Epithelial cell of proximal tubule (primary cell): ENCODE measurements at regions not wholly inside any gene's neighbourhood (a gene's known extent, or its start where the extent isn't known, plus 50 kb on each side); places are given as distances from the start of the nearest gene placed in this dataset.
"Not testable (repeated sequence)": the region's sequence is repeated elsewhere in the genome, so short reads cannot be mapped to it uniquely, and the experiment has no call there.

ENCODE experiments used
- DNase-seq: peaks from one replicate; pipeline ENCODE4 v3.0.0-alpha.2; 2011; ENCODE audit warnings: low read depth
- H3K4me3 ChIP-seq: 2 replicates; pipeline ENCODE4 v1.5.1; 2011; ENCODE audit warnings: low read depth, mild to moderate bottlenecking, low read length
- TF ChIP-seq, protein P1 (sequence below): conservative IDR thresholded peaks from 2 replicates; pipeline ENCODE4 v1.5.1; 2012; ENCODE audit warnings: low read depth, mild to moderate bottlenecking, low read length

DNA sequence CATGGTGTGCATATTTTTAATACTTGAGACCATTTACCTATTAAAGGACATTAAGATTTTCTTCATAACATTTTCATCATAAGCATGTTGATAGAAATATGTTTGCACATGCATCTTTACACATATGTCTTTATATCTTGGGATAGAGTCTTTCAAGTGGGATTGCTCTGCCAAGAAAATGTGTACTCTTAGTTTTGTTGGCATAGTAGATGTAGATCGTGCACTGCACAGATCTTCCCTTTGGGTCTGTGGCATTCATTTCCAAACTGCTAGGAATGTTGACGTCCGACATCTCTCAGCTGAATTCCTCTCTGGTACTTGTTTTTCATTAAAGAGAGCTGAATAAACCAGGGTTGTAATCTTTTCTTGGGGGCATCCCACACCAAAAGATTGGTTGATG is 183.2 kb upstream of the RPRM start:
- H3K4me3 ChIP-seq = no peak overlapping the region
- TF ChIP-seq, protein P1, sequence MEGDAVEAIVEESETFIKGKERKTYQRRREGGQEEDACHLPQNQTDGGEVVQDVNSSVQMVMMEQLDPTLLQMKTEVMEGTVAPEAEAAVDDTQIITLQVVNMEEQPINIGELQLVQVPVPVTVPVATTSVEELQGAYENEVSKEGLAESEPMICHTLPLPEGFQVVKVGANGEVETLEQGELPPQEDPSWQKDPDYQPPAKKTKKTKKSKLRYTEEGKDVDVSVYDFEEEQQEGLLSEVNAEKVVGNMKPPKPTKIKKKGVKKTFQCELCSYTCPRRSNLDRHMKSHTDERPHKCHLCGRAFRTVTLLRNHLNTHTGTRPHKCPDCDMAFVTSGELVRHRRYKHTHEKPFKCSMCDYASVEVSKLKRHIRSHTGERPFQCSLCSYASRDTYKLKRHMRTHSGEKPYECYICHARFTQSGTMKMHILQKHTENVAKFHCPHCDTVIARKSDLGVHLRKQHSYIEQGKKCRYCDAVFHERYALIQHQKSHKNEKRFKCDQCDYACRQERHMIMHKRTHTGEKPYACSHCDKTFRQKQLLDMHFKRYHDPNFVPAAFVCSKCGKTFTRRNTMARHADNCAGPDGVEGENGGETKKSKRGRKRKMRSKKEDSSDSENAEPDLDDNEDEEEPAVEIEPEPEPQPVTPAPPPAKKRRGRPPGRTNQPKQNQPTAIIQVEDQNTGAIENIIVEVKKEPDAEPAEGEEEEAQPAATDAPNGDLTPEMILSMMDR = no peak
- no peak for DNase-seq

DNA sequence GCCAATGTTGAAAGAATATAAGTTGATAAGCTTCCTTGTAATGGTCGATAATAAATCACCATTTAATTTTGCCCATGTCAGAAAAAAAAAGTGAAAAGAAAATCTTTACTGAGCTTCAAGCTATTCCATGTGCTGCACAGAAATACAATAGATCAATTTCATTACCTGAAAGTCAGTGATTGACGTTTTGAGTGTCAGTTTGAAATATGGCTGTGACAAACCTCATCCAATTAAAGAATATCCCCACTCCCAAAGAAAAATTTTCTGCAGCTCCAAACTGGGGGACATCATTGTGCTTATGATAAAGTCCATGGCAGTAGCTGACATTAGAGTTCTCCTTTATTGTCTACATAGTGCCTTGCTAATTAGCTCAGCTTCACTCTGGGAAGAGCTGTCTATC is 184.8 kb upstream of the RPRM start:
- TF ChIP-seq, protein P1 = no peak
- no peak overlapping the region for H3K4me3 ChIP-seq
- DNase-seq = no peak

DNA sequence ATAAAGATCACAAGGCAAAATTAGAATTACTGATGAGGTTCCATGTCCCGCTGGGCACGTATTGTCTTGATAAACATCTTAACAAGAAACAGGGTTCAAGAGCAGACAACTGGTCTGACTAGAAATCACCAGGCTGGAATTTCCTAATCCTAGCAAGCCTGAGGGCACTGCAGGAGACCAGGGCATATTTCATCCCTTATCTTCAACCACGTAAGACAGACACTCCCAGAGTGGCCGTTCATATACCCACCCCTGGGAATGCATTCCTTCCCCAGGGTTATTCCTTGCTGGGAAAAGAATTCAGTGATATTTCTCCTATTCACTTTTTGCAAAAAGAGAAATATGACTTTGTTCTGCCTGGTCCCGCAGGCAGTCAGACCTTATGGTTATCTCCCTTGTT is 185.4 kb upstream of the RPRM start:
- not testable (repeated sequence) for DNase-seq, H3K4me3 ChIP-seq

DNA sequence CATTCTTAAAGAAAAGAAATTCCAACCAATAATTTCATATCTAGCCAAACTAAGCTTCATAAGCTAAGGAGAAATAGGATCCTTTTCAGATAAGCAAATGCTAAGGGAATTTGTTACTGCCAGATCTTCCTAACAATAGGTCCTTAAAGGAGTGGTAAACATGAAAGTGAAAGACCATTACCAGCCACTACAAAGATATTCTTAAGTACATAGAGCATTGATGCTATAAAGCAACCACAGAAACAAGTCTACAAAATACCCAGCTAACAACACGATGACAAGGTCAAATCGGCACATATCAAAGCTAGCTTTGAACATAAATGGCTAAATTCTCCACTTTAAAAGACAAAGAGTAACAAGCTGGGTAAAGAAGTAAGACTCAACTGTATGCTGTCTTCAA is 188.9 kb upstream of the RPRM start:
- DNase-seq = no peak
- H3K4me3 ChIP-seq = no peak overlapping the region
- TF ChIP-seq, protein P1 = no peak

DNA sequence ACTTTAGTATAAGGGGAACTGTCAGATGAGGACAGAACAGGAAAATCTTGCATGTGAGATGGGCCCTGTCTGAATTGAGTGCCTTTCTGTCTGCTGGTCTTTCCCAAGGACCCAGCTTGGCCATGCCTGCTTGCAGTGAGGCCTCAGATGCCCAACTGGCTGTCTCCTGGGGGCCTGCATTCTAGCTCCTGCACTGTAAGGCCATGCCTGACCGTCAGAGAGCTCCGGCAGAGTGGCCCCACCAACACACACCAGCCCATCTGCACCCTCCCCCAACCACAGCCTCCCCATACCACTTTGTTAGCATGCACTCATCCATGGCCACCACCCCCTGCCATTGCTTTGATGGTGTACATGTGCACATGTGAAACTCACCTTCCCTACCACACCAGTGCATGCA is 190.4 kb upstream of the RPRM start:
- no peak for DNase-seq
- TF ChIP-seq, protein P1 = no peak
- H3K4me3 ChIP-seq = no peak overlapping the region

DNA sequence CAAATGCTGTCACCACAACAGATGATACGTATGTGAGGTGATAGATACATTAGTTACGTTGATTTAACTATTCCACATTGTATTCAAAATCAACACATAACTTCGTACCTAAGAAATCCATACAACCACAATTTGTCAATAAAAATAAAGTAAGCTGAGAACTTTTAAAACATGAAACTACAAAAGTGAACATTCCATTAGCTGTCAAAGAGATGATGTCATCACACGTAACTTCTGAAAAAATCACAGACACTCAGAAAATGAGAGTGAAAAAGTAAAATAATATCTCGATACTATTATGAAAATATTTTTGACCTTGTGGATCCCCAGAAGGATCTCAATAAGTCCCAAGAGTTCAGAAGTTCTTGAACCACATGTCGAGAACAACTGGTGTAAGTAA is 161.6 kb upstream of the GALNT13 start:
- H3K4me3 ChIP-seq = no peak overlapping the region
- TF ChIP-seq, protein P1 = no peak
- no peak for DNase-seq

DNA sequence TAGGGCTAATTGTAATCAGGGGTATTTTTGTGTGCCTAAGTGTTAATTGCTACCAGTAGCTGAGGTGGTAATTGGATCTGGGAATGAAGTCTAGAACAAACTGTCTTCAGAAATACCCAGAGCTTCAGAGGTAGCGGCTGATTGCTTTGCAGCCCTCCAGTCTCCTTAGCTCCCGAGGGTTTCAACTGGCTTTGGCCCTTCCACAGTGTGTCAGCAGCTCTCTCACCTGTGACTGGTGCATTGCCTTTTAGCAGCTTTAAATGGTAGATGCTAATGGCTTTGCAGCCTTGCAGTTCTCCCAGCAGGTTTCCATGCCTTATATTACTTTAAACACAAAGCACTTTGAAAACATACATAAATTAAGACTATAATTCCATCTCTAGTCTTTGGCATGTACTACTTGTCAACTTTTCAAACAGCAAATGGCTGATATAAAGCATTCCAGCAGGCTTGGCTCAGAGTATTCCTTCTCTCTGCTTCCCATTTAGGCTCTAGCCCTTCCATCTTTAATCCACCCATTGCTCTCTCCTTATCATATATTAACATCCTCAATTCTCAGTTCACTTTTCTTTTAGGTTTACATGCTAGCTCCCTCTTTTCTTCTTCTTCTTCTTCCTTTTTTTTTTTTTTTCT is 156.4 kb upstream of the GALNT13 start:
- TF ChIP-seq, protein P1 = no peak
- DNase-seq = no peak

More for the DNA sequence above, 156.4 kb upstream of the GALNT13 start:
- H3K4me3 ChIP-seq = no peak overlapping the region
